Left renal cortex interstitium (tissue), 4 donors: ENCODE measurements at regions not wholly inside any gene's neighbourhood (a gene's known extent, or its start where the extent isn't known, plus 50 kb on each side); places are given as distances from the start of the nearest gene placed in this dataset.

Source experiments
- DNase-seq, 4 donors: peaks; one replicate each; pipeline ENCODE4 v3.0.0-alpha.2; 2013; ENCODE audit warnings: low read depth in 4 of 4, low spot score in 2 of 4, missing footprints in 1 of 4

DNA sequence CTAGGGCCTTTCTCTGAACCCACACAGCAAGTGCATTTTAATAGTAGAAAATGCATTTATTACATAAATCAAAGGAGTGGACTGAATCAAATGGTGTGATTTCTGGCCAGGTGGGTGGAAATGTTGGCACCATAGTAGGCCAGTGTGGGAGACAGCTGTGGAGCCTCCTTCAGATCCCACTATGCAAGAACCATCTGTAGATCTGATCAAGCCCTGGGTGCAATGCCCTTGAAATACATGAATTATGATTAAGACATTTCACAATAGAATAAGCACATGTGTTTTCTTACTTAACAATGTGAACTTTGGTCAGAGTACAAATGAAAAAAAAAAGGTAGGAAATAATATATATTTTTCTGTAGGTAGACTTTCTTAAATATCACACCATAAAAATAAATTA lies 204.3 kb downstream of the PCDH7 start:
- DNase-seq, result no peak

DNA sequence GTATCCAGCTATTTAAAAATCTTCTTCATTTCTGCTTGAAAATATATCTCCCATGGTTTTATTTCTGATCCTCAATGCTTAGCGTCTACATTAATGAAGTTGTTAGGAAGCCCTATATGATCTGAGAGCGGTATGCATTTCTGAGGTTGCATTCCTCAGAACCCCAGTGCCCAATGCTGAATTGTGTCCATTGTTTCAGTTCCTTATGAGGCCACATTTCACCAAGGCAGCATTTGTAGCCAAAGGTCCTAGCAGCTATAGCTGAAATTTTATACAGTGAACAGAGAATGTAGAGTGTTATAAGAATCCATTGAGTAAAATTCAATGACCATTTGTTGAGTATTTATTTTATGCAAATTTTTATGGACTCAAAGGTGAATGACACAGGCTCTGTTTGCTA lies 209.5 kb downstream of the PCDH7 start:
- DNase-seq, result no peak

DNA sequence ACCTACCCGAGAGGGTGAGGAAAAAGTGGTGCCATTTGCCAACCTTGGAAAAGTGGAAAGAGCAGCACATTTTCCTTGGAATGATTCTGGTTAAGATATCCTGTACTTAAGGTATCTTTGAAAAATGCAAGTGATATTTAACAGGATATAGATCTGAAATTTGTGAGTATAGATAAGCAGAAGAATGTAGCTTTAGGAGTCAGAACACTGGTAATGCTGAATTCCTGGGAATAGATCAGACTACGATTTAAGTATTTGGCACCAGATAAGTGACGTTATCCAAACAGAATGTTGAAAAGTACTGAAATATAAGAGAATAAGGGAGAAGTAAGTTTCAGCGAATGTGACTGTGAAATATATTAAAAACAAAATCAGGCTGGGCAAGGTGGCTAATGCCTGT lies 210.1 kb downstream of the PCDH7 start:
- DNase-seq, result no peak

- no peak for DNase-seq
Measured at GRCh38 chr4:30932581-30932980, 212.4 kb downstream of the PCDH7 start.

- DNase-seq, result no peak
Measured at GRCh38 chr4:30939069-30939468, 218.9 kb downstream of the PCDH7 start.

DNA sequence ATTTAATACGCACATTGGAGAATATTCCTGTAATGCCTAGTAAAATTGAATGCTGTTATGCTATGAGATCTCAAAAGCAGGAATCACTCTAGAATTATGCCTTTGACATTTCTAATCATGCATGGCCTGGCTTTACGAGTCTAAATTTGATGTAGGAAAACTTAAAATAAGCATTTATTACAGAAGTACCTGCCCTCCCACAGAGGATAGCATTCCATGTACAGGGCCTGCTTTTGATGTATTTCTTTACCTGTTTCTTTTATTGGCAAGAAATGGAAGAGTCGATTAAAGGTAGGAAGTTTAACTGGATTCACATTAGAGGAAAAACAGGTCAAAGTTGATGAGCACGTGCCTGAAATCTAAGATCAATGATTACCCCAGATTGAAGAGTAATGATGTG lies 219.5 kb downstream of the PCDH7 start:
- DNase-seq, result no peak

- no peak for DNase-seq
Measured at GRCh38 chr4:30941641-30942040, 221.5 kb downstream of the PCDH7 start.

DNA sequence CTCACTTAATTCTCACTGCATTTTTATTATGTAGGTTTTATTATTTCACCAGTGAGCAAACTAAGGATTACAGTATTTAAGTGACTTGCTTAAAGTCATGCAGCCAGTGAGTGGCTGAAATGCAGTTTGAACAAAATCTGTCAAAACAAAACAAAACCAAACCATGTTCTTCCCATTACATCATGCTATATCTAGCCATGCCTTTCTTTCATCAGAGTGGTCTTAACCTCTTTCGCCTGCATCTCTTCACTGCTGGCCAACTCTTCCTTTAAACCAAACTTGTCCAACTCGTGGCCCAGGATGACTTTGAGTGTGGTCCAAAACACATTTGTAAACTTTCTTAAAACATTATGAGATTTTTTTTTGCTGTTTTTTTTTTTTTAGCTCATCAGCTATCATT lies 223.2 kb downstream of the PCDH7 start:
- DNase-seq, result no peak

DNA sequence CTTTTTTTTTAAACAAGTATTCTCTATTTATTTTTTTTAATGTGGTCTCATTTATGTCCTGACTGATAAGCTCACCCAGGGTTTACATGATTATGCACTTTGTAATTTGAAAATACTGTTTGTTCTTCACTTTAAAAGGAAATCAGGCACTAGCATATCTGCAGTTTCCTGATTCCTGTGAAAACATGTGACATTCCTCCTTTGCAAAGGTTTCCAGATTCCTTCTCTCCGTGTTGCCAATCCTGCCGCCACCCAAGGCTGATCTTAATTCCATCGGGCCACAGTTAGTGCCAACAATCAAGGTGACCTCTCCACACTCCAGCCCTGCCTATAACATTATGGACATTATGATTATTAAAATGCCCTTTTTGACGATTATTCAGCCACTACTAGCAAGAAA lies 225.4 kb downstream of the PCDH7 start:
- no peak for DNase-seq

- no peak for DNase-seq
Measured at GRCh38 chr4:30946288-30946687, 226.1 kb downstream of the PCDH7 start.

- no peak for DNase-seq
Measured at GRCh38 chr4:30948653-30949052, 228.5 kb downstream of the PCDH7 start.

DNA sequence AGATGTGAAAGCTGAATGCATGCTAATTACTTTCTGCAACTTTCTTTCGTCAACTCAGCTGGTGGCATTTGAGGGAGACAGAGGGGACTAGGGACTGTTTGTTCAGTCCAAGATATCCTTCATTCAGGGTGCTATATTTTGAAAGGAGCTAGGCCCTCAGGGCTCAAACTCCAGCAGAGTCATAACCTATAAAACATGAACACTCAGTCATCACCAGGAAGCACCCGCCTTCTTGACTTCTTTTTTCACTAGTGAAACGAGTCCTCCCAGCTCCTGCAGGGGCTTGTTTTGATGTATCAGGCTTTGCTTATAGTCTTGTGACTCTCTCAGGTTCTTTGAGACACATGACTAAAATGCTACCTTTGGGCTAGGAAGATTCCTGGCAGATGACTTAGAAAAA lies 230.6 kb downstream of the PCDH7 start:
- no peak for DNase-seq

DNA sequence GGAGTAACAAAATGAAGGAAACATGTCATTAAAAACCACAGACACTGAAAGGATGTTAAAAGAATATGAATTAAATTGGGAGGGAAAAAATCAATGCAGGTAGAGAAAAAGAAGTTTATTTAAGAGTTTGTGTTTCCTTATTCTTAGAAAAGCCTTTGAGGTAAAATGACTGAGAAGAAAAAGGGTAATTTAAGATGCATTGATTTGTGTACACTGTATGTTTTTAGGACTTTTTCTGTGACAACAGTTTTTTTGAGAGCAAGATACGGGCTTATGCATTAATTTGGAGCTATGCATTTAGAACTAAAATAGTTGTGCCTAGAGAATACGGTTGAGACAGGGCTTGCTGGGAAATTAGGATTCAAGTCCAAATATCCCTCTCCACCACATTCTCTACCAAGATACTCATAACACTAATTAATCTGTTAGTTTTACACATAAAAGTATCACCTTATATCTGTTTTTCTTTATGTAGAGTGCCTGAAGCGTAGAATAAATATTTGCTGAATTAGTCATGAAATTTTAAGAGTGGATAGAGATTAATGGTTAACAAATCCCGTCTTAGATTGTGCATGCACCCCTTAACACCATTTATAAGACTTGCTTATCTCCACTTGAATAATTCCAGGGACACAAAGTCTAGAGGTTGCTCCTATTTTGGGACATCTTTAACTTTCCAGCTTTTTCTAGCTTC lies 232.5 kb downstream of the PCDH7 start:
- no peak for DNase-seq

DNA sequence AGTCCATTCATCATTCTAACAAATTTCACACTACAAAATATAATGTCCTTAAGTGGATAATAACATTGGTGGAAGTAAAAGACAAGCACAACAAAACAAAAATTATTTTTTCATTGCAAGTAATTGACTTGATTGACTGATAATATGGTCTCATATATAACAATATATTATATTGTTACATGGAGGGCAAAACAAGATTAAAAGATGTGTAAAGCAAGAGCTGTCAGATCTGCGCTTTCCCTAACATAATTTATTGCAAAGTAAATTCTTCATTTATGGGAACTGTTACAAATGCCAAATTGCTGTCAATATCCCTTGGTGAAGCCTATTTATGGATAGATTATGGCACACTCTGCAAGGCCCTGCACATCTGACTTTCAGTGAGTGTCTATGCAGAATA lies 233.6 kb downstream of the PCDH7 start:
- no peak for DNase-seq

DNA sequence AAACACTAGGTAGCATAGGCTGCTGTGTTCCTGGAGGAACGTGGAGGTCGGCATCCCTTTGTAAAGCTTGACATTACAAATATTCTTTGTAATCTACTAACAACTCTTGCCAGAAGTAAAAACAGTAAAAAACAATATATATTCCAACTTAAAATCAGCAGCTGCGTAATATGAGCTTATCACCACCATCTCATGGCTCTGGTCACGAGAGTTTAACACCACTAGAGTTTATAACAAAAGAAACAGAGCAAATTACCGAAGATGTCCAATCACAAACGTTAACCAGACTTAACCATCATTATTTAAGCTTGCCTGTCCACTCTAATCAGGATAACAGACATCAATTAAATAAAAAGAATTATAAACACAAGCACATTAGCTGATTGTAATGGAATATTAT lies 236.7 kb downstream of the PCDH7 start:
- no peak for DNase-seq

DNA sequence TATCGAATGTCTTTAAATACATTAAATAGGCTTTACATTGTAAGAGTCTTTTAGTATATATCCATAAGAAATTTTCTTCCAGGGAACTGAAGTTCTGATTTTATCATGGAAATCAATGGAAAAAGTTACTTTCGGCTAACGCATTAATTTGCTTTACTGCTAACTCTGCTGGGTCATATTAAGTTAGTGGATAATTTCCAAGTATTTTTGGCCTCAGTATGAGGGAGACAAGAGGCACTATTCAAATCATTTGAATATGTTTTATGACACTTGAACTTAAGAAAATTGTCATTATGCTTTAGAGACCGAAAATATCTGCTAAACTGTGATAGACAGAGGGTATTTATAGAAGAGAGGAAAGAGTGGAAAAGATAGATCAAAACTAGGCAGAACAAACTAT lies 237.5 kb downstream of the PCDH7 start:
- no peak for DNase-seq

DNA sequence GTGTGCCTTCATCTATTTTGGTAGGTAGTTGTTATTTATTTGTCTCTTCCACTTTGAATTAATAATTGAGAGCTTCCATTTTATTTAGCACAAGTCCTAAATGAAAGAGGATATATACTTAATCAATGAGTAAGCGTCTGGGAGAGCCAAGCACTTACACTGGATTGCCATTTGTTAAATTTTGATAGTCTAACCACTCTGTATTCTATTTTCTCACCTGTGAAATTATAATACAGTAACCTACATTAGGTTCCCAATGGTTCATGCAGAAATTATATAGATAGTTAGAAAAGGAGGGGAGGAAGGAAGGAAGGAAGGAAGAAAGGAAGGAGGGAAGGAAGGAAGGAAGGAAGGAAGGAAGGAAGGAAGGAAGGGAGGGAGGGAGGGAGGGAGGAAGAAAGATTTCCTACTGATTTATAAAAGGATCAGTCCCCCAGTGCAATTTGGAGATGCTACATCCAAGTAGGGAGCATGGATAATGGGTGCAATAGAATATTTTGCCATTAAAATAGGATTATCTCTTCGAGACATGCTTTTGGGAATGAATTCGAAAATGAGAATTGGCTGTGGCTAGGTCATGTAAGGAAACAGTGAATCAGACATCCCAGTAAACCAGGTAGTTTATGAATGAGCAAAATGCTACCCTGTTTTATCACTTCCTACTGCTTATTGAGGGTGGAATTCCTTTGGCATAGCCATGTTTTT lies 239.8 kb downstream of the PCDH7 start:
- no peak for DNase-seq

GRCh38 chr4:30962939-30963338 lies 242.8 kb downstream of the PCDH7 start:
- DNase-seq, result no peak

DNA sequence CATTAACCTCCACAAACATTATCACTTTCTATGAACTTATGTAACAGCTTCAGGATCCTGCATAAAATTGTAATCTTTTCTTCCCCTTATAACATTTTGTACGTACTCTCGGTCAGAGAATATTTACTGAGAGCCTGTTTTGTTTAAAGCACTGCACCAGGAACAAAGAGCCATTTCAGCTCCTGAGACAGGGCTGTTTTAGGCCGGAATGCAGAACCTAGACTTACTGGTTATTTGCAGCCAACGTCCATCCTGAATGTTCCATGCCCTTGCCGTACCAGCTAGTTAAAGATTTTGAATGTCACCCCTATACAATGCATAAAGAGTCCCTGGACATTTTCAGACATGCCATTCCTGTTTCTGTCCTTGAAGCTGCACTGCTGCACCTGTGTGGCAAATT lies 248.8 kb downstream of the PCDH7 start:
- DNase-seq, result no peak

- DNase-seq, result no peak
Measured at GRCh38 chr4:30972542-30972941, 252.4 kb downstream of the PCDH7 start.

DNA sequence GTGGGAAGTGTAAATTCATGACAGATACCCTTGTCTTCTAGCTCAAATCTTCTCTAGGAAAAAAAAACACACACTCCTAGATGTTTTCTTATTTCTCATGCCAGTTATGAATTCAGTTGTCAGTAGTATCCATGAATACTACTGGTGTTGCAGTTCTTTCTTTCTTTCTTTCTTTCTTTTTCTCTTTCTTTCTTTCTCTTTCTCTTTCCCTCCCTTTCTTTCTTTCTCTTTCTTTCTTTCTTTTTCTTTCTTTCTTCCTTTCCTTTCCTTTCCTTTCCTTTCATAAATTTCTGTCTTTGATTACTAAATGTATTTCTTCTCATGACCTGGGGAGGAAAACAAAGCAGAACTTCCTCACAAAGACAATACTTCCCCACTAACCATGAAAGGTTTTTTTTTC lies 253.8 kb downstream of the PCDH7 start:
- no peak for DNase-seq

DNA sequence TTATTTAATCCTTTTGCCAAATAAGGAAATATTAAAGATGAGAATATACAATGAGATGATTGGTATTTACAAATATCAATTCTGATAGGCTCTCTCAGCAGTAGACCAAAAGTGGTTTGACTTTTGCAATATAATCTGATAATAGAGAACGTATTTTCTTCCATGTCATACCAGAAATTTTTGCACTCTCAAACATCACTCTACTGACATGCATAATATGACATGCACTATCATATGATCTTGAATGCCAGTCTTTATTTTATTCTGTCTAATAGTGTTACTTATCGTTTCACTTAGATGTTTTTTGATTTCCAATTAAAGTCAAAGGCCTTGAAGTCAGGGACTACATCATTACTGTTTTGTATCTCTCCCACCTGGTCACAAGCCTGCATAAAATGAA lies 259.2 kb downstream of the PCDH7 start:
- no peak for DNase-seq

GRCh38 chr4:30989508-30989907 lies 269.3 kb downstream of the PCDH7 start:
- DNase-seq, result no peak
